Choroid plexus epithelial cell (primary cell): ENCODE measurements at regions not wholly inside any gene's neighbourhood (a gene's known extent, or its start where the extent isn't known, plus 50 kb on each side); places are given as distances from the start of the nearest gene placed in this dataset.
"Not testable (repeated sequence)": the region's sequence is repeated elsewhere in the genome, so short reads cannot be mapped to it uniquely, and the experiment has no call there.

ENCODE experiments used
- DNase-seq: peaks from one replicate; pipeline ENCODE4 v3.0.0-alpha.2; 2010; ENCODE audit warnings: low read depth
- H3K4me3 ChIP-seq: 2 replicates; pipeline ENCODE4 v1.5.1; 2011; ENCODE audit warnings: low read depth, mild to moderate bottlenecking, control low read depth, low read length, moderate library complexity
- TF ChIP-seq, protein P1 (sequence below): conservative IDR thresholded peaks from 2 replicates; pipeline ENCODE4 v1.5.1; 2011; ENCODE audit warnings: low read depth, mild to moderate bottlenecking, control low read depth, inconsistent platforms, low read length, moderate library complexity

GRCh38 chr9:19896161-19896560 is 107.3 kb upstream of the SLC24A2 start:
- no peak overlapping the region for H3K4me3 ChIP-seq
- no peak for DNase-seq
- TF ChIP-seq, protein P1, sequence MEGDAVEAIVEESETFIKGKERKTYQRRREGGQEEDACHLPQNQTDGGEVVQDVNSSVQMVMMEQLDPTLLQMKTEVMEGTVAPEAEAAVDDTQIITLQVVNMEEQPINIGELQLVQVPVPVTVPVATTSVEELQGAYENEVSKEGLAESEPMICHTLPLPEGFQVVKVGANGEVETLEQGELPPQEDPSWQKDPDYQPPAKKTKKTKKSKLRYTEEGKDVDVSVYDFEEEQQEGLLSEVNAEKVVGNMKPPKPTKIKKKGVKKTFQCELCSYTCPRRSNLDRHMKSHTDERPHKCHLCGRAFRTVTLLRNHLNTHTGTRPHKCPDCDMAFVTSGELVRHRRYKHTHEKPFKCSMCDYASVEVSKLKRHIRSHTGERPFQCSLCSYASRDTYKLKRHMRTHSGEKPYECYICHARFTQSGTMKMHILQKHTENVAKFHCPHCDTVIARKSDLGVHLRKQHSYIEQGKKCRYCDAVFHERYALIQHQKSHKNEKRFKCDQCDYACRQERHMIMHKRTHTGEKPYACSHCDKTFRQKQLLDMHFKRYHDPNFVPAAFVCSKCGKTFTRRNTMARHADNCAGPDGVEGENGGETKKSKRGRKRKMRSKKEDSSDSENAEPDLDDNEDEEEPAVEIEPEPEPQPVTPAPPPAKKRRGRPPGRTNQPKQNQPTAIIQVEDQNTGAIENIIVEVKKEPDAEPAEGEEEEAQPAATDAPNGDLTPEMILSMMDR: no peak

DNA sequence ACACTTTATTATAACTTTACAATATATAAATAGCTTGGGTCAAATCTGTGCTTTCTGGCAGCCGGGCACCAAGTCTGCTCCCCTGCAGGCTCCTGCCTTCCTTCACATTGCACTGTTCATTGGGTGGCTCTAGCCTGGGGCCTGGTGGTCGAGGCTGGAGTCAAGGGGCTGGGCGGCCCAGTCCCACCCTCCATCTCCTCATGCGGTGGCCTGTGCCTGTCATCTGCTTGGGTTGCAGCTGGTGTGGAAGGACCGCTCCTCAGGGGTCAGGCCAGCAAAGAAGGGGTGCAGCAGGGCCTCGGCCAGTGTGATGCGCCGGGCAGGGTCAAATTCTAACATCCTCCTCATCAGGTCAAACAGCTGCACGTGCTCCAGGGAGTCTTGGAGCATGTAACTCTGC is 106.7 kb upstream of the SLC24A2 start:
- DNase-seq: not testable (repeated sequence)

GRCh38 chr9:19895006-19895405 is 106.2 kb upstream of the SLC24A2 start:
- DNase-seq: peak; percentile 70
- TF ChIP-seq, protein P1: no peak
- no peak overlapping the region for H3K4me3 ChIP-seq

More for the DNA sequence above, 106.7 kb upstream of the SLC24A2 start:
- H3K4me3 ChIP-seq: not testable (repeated sequence)

GRCh38 chr9:19885608-19886007 is 96.8 kb upstream of the SLC24A2 start:
- TF ChIP-seq, protein P1: no peak
- H3K4me3 ChIP-seq: no peak overlapping the region
- DNase-seq: no peak

DNA sequence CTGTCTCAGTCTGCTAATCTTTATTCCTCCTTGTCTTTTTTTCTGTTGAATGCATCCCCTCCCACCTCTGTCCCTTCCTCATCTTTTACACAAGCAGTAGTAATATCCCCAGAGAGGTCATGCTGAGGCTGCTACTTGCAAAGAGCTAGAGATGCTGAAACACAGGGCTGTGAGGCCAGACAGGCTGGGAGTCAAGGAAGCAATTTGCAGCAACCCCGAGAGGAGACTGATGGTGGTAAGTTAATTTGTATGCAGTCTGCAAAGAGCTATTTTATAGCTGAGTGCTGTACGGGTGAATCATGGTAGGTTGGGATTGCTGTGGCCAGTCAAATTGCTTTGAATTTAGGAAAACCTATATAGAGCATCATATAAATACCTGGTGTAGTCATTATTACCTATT is 90.2 kb upstream of the SLC24A2 start:
- DNase-seq: no peak
- TF ChIP-seq, protein P1: no peak
- no peak overlapping the region for H3K4me3 ChIP-seq

DNA sequence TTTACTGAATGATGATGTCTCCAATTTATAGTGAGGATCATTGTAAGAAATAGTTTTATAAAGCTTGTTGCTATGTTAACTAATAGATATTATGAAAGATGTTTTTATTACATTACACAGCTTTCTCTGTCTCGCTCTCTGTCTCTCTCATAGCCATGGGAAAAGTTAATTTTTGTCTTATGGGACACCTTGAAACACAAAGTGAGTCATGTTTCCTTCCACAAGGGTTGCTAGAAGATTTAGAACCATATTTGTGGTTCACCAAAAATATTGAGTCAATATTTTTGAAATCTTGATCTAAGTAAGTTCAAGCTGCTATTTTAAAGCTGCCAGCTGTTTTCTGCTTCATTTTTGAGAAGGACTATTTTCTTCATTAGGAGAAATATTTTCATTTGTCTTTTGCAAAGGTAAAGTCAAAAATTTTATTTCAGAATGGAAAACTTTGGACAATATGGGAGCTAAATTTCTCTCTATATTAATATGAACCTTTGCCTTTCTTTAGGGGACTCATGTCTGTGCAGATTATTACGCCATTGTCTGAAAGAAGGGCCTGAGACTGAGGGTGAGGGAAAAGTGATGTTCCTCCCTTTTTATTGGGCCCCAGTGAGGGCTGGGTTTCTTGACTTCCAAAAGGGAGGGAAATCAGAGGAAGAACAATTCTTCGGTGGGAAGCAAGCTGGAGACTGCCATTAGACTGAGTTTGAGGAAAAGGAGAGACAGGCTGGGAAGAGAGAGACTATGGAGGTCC is 87.9 kb upstream of the SLC24A2 start:
- TF ChIP-seq, protein P1: no peak
- DNase-seq: peak; percentile 3

DNA sequence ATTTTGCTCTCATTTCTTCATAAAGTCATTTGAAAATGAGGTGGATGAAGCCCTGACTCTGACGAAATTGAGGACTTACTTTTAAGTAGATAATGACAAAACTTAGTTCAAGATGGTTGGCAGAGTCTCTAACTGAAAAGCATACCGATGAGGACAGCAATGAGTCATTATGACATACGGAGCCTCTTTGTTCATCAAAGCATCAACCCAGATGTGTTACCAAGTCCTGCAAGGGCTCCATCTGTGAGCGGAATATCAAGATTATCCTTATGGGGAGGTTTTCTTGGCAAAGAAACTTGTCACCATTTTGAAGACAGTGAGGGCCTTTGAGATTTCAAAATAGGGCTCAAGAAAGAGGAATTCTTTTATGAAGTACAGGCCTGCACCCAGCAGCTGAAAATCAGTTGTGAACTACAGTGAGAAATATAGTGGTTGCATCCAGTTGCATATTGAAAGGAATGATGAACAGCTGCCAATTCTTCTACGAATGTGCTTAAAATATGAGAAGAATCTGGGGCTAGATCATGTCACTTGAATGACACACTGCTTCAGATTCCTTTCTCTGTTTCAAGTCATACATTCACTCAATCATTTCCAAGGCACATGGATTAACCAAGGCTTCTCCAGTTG is 86.6 kb upstream of the SLC24A2 start:
- no peak overlapping the region for H3K4me3 ChIP-seq
- TF ChIP-seq, protein P1: no peak
- peak; percentile 20 for DNase-seq

More for the DNA sequence above, 87.9 kb upstream of the SLC24A2 start:
- H3K4me3 ChIP-seq: no peak overlapping the region

- DNase-seq, H3K4me3 ChIP-seq: not testable (repeated sequence)
These were observed 84.4 kb upstream of the SLC24A2 start for GRCh38 chr9:19873188-19873587.
